ENCODE measurements at regions not wholly inside any gene's neighbourhood (a gene's known extent, or its start where the extent isn't known, plus 50 kb on each side); places are given as distances from the start of the nearest gene placed in this dataset.

- no peak for DNase-seq
Measured at GRCh38 chr2:193580176-193580950, 1385.6 kb upstream of the TMEFF2 start.

DNA sequence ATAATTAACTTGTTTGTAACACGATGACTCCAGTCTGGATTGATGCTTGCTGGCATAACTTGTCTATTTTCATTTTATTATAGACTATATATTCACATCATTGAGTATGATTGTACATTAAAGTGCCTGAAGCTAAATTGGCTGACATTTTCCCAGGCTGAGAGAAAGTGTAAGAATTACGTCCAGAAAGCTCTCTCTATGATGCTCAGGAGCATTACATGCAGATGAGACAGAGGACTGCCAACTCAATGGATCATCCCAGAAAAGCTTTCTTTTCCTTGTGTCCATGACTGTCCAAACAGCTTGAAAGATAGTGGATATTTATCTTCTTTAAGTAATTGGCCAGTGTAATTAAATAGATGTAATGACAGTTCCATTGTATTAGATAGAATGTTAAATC, 1372.2 kb upstream of the TMEFF2 start:
- no peak for DNase-seq

GRCh38 chr2:193566276-193566675, 1371.5 kb upstream of the TMEFF2 start:
- DNase-seq, result no peak

DNA sequence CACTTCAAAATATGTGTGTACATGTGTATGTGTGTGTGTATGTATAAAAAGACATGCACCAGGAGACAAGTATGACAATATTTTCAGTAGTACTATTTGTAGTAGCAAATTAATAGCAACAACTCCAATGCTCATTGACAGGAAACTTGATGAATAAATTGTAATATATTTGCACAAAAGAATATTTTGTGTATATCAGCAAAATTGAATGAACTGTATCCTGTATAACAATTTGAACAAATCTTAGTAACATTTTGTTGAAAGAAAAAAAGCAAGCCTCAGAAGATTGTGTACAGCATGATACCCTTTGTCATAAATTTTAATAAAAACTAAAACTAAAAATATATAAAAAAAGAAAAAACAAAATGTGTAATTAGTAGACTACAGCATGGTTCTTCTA, 1367.3 kb upstream of the TMEFF2 start:
- no peak for DNase-seq

DNA sequence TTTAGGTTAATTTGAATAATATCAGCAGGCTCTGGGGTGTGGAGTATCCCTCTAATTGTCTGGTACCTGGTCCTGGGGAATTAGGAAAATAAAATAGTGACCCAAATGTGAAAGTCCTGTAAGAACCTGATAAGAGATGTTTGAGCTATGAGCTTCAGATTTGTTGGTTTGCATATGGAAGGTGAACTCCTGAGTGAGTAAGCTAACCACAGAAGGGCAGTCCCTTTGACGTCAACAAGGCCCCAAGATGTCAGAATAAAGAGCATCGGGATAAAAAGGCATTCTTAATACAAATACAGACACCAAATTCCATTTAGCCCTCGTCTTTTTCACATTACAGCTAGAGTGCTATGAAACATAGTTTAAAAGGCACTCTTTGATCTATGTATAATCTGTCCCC, 1366.3 kb upstream of the TMEFF2 start:
- DNase-seq, result no peak

GRCh38 chr2:193556766-193557470, 1362.2 kb upstream of the TMEFF2 start:
- DNase-seq, result no peak

- no peak for DNase-seq
Measured at GRCh38 chr2:193549661-193550060, 1354.9 kb upstream of the TMEFF2 start.

GRCh38 chr2:193542762-193543161, 1348.0 kb upstream of the TMEFF2 start:
- DNase-seq, result no peak

DNA sequence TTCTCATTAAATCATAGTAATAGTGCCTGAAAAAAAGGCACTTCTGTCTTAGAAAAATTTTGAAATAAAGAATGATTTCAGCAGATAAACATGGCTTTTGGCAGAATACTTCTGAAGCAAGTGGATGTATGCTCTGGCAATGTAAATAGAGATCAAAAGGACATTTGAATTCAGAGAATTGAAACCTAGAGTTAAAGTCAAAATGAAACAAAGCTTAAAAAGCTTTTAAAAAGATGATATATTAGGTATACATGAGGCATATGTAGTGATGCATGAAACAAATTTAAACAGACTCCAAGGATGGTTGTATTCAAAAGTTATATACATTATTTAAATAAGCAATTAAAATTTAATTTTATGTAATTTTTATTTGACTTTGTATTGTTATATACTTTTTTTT, 1344.5 kb upstream of the TMEFF2 start:
- no peak for DNase-seq

- DNase-seq, result no peak
Measured at GRCh38 chr2:193538061-193538460, 1343.3 kb upstream of the TMEFF2 start.

DNA sequence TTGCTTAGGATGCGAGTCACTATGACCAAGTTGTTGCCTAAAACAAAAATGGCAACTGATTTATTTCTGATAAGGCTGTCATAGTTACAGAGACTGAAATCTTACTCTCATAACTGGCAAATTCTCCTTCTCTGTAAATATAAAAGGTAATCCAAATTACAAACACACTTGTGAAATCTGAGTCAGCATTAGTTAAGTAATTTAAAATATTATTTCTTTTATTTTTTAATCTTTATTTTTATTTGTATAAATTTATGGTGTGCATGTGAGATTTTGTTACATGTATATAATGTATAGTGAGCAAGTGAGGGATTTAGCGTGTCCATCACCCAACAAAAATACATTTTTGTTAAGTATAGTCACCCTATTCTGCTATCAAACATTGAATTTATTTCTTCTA, 1342.8 kb upstream of the TMEFF2 start:
- no peak for DNase-seq

DNA sequence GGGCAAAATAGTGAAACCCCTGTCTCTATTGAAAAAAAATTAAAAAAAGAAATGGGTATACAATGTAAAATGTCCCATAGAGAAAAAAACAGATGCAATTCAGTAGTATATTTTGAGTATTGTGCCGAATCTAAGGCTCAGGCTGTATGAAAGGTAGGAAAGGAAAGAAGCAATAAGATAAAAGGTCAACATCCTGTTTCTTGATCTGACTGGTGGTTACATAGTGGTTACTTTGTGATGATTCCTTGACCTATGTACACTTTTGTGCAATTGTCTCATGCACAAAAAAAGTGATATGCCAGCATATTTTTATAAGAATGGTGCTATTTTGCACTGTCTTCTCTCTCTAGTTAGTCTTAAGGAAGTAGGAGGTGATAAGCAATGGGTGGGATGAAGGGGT, 1333.7 kb upstream of the TMEFF2 start:
- no peak for DNase-seq

DNA sequence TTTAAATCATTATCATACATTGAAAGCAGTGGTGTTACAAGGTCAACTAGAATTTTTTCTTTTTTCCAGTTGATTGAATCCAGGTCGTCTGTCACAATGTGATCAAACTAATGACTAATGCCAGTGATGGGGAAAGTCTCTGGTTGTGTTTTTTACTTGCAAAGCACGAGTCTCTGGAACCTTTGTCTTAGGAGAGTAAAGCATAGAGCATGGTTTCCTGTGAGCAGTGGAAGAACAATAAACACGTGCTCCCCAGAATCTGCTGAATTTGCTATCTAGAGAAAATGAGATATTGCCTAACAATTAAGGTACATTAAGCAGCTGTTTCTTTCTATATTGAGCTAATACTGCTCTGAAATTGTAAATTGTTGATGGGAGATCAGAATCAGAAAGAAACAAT, 1332.4 kb upstream of the TMEFF2 start:
- DNase-seq, result no peak

DNA sequence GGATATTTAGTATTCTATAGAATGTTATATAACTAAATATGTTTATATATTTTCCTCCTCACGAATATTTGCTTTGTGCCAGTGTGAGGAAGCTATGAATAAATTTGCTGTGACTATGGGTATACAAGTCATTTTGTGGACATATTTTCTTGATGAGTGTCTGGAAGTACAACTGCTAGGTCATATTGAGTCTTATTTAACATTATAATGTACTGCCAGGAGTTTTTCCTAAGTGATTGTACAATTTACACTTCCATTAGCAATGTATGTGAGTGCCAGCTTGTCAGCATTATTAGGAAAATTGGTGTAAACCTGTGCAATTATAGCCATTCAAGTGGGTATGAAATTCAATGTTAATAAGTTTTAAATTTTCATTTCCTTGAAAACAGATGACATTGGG, 1328.9 kb upstream of the TMEFF2 start:
- no peak for DNase-seq

DNA sequence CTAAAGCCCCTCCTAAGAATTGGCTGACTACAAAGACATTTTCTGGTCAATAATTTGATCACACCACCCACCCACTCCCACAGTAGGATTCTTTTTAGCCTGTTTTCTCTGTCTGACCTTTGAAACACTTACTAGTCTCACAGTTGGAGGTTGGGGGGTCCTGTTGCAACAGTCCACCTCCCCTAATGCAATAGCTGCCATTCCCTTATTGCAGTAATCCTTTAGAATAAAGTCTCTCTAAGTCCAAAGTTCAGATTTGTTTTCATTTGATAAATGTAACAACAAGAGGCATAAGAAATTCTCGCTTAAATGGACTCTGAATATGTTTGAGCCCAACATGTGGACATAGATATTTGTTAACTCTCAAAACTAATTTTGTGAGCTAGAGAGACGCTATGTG, 1326.8 kb upstream of the TMEFF2 start:
- no peak for DNase-seq

DNA sequence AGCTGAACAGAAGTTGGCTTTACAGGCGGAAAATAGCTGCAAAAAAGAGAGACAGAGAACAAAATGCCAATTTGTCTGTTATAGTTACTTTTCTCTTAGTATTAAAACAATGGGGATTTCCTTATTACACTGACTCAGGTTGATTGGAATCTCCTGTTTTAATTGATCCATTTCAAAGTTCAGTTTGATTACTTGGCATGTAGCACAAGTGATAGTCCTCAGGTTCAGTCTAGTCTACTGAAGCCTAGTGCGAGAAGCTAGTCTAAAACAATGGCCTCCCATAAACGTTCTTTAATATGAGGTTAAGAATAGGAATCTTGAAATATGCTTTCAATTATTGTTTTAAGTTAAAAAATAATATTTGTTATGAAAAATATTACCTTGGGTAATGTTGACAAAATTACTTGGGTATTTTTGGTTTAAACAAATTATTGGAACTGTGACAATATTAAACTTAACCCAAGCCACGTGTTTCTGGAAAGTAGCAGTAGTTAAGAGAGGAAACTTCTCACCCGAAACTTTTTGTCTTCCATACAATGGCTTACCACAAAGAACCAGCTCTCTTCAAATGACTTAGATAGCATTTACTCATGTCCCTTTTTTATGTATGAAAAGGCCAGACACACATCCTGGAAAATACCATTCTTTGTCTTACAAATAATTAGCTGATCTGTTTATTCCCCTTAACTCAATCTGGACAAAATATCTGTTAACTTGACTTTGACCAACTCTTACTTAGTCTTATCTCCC, 1326.2 kb upstream of the TMEFF2 start:
- DNase-seq, result no peak

GRCh38 chr2:193518041-193518817, 1323.5 kb upstream of the TMEFF2 start:
- DNase-seq, result no peak

DNA sequence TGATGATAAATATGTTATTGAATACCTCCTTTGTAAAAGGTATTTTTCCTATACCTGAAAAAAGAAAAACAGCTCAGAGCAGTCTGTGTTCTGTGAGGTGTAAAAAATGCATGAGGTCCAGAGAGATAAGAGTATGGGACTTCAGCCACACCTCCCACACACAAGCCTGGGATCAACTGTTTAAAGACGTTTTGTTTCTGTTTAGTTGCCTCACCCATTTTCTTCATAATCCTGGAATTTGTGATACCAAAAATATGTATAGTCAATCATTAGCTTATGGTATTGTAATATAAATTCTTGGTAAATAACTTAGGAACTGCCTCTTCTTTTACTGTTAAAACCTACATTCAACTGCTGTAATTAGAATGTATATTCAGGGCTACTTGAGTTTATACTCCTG, 1322.9 kb upstream of the TMEFF2 start:
- no peak for DNase-seq

DNA sequence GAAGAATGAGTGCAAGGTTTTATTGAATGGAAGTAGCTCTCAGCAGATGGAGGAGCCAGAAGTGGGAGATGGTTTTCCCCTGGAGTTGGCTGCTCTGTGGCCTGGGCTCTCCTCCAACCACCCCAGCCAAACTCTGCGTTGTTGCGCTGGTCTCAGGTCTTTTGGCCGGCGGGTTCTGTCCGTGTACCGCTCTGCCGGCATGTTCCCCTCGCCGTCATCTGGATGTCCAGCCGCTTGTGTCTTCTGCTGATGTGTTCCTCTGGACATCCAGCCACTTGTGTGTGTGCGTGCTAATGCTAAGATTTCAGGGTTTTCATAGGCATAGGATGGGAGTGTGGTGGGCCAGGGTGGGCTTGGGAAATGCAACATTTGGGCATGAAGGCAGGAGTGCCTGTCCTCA, 1311.3 kb upstream of the TMEFF2 start:
- DNase-seq, result no peak

DNA sequence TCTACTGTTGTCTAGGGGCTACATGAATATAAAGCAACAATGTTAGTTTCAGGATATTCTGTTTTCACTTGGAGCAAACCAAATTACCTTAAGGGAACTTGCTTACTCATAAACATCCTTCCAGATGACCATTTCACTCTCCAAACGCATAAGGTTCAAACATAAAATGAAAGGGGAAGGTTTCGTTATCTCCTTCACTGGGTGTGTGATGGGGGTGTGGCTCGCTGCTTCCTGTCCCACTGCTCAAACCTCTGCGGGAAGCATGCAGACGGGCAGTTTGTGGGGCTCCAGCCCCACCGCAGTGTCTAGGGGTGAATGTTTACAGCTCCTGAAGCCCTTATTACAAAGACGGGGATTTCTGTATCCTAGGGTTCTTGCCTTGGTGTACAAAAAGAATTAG, 1310.9 kb upstream of the TMEFF2 start:
- DNase-seq, result no peak

DNA sequence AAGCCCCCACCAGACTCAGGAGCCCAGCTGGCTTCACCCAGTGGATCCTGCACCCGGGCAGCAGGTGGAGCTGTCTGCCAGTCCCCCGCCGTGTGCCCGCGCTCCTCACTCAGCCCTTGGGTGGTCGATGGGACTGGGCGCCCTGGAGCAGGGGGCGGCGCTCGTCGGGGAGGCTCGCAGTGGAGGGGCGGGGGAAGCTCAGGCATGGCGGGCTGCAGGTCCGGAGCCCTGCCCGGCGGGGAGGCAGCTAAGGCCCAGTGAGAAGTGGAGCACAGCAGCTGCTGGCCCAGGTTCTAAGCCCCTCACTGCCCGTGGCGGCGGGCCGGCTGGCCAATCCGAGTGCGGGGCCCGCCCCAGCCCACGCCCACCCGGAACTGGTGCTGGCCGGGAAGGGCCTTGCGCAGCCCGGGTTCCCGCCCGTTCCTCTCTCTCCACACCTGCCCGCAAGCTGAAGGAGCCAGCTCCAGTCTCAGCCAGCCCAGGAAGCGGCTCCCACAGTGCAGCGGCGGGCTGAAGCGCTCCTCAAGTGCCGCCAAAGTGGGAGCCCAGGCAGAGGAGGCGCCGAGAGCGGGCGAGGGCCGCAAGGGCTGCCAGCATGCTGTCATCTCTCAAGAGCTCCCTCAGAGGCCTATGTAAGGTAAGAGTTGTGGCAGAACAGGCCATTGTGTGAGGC, 1307.8 kb upstream of the TMEFF2 start:
- DNase-seq, result peak; percentile 52

DNA sequence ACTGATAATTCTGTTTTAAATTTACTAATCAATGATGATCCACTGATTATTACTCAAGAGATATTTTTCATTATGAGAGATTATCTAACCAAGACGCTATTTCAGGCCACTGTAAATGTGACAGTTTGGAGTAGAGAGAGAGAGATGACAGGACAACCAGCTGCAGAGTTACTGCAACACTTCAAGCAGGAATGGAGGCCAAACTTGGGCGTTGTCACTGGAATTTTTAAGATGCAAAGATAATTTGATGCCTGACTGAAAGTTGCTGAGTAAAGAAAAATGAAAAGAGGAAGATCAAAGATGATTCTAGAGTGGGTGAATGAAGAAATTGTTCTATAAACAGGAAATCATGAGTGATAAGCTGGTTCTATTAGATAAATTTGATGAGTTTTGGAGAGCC, 1302.1 kb upstream of the TMEFF2 start:
- DNase-seq, result no peak

DNA sequence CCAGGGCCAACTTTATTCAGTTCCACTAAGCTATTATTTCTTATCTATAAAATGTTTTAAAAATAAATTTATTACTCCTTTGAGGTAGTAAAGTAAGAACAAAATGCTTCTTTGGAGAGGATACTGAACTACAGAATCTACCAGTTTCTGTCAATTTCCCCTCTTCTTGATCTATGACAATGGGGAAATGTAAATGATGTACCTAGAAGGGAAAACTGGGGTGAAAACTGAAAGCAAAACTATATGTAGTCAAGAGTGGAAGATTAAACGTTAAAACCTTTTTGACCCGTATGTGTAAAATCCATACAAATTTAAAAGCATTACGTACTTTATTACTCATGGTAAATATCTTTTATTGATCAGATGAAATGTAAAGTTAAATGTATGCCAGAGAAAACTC, 1287.8 kb upstream of the TMEFF2 start:
- DNase-seq, result no peak
